GM03348 (cell line): ENCODE measurements at regions not wholly inside any gene's neighbourhood (a gene's known extent, or its start where the extent isn't known, plus 50 kb on each side); places are given as distances from the start of the nearest gene placed in this dataset.

Experiments
- DNase-seq: peaks from one replicate; pipeline ENCODE4 v3.0.0; 2012; ENCODE audit warnings: low spot score

DNA sequence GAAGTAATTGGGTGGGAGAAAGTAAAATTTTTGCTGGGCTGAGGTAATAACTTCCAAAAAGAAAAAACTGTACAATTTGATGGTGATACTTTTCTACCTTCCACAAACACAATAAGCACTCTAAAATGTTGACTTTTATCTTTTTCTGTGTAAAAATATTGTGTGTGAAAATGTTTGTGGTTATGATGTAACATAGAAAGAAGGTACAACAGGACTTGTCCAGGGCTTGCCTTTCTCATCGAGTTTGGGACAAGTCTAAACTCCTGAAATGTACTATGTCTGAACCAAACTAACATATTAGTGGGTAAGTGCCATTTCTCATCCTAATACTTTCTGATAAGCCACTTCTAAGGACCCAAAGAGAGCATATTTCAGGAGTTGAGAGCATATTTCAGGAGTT, 174.2 kb upstream of the PDGFD start:
- DNase-seq: peak; percentile 24

DNA sequence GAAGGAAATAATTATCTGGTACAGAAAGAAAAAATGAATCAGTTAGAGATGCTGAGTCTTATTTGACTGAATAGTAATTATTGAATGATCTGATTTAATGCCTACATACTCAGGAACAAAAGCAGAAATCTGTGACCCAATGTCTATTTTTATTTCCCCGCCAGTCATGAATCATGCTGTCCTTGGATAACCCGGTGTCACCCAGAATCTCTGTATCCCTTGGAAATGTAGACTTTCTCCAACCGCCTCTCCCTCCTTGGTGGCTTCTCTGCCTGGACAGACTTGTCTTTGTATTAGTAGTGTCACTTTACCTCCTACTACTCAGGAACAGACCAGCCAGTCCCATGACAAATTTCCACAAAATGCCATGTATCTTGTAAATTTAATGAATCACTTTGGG, 173.3 kb upstream of the PDGFD start:
- no peak for DNase-seq

DNA sequence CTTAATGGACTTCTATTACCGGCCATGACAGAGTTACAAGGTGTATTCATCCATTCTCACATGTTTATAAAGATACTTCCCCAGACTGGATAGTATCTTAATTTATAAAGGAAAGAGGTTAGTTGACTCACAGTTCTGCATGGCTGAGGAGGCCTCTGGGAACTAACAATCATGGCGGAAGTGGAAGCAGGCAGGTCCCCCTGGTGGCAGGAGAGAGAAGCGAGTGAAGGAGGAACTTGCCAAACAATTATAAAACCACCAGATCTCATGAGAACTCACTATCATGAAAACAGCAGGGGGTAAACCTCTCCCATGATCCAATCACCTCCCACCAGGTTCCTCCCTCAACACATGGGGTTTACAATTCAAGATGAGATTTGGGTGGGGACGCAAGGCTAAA, 170.0 kb upstream of the PDGFD start:
- no peak for DNase-seq

DNA sequence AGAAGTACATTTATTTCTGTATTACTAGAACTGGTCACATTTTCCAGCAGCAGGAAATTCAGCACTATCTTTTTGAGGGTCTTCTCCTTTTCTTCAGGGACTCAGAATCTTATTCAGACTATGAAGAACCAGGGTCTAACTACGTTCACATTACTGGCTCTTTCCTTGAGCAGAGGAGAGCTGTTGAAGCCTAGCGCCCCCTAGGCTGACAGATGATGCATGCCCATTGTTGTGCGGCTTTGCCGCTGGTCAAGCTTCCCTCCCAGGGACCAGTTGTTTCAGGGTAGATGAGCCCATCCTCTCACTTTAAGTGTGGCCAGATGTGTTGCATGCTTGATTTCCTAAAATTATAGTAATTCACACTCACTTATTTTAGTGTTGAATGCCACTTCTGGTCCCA, 168.2 kb upstream of the PDGFD start:
- DNase-seq: no peak

DNA sequence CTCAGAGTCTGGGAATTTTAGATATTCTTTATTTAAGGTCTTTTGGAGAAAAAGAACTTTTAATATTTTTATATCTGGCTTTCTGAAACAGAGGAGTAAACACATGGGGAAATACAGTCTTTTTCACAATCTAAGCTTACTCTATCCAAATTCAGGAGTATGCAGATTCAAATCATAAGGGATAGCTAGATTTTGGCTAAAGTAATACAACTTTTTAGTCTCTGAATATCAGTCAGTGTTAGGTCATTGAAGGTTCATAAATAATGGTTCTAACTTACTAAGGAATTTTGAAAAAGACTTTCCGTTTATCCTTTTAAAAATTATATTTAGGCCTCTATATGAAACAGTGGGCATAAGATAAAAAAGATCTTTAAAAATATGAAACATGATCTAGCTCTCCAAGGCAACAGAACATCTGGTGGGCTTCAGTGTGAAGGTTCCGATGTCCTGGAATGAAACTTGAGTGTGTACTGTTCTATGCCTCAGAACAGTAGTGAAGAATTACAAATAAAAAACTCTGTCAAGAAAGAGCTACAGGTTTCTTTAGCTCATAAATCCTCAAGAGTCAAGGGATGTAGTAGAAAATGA, 165.2 kb upstream of the PDGFD start:
- DNase-seq: no peak

DNA sequence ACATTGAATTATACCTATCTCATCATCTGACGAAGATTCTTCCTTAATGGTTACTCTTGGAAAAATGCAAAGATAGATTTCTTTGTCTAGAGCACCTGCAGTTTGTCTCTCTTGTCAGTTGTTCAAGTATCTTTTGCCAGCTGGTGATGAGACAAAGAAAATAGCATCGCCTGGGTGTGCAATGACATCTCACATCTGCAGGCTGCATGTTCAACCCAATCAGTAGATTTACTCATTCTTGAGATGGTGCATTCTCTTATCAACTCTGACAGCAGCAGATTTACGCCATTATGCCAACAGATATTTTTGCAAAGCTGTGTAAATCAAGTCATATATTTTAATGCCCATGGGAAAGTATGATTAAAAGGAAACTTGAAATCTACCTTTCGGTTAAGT, 164.6 kb upstream of the PDGFD start:
- DNase-seq: no peak

DNA sequence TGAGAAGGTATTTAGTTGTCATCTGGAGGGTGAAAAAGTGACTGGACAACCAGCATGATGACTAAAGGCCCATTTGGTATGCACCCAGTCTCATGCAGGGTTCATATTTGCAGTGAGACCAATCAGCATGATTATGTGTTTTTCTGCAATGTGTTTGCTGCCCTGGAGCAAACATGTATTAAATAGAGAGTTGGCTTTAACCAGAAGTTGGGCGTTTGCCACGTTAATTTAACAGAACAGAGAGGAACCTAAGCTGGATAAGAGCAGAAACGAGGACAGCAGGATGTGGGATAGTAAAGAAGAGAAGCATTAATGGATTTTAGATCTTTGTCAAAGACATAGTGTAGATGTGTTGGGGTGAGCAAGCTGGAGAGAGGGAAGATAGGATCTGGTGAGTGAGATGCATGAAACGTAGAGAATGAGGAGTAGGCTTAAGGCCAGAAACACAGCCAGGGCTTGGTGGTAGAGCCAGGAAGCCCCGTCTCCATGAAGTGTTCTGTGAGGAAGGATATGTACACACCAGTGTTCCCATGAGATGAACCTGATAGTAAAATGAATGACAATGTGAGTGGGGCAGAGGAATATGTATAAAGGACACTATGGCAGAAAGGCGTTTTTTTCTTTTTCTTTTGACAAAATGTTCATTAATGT, 164.0 kb upstream of the PDGFD start:
- no peak for DNase-seq

DNA sequence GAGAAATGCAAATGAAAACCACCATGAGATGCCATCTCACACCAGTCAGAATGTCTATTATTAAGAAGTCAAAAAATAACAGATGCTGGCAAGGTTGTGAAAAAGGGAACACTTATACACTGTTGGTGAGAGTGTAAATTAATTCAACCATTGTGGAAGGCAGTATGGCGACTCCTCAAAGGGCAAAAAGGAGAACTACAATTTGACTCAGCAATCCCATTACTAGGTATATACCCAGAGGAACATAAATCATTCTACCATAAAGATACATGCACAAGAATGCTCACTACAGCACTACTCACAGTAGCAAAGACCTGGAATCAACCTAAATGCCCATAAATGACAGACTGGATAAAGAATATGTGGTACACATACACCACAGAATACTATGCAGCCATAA, 161.1 kb upstream of the PDGFD start:
- DNase-seq: no peak

DNA sequence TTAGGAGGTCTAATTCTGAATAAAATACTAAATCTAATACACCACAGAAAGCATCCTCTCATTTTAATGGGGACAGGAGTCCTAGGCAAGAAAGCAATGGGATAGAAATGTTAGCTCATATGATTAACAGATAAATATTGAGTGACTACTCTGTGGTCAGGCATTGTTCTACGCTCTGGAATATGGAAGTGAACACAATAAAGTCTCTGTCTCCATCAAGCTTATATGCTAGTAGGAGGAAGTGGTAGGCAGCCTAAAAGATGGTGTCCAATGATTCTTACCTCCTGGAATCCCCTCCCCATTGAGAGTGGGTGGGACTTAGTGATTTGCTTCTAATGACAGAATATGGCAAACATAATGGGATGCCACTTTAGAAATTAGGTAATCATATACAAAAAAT, 160.3 kb upstream of the PDGFD start:
- DNase-seq: no peak

DNA sequence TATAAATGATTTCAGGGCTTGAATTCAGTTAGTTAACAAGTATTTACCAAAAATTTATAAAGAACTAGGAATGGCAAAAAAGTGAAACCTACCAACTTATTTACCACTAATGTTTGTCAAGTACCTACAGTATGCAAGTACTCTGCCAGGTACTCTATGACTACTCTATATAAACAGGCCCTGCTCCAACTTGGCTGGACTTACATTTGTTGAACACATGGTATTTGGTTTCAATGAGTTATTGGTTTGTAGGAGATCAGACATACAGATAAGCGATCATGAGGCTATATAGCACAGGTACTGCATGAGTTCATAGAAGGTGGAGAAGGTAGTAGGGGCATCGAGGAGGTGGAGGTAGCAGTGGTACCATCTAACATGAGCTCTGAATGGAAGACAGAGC, 159.9 kb upstream of the PDGFD start:
- no peak for DNase-seq

DNA sequence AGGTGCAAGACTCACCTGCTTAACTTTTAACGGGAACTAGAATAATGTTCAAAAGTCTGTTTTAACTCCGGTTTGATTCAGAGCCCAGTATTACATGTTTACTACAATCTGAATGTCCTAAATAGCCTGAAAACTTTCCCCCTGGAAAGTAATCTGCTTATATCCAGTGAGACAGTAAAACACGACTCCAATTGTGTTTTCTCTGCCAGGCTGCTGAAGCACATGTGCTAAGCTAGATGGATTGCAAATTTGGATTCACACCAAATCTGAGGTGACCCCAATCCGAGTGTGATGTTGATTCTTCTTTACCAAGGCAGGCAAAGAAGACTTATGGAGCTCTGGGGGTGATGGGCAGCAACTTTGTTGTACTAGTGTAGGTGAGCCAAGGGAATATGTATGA, 158.7 kb upstream of the PDGFD start:
- no peak for DNase-seq

DNA sequence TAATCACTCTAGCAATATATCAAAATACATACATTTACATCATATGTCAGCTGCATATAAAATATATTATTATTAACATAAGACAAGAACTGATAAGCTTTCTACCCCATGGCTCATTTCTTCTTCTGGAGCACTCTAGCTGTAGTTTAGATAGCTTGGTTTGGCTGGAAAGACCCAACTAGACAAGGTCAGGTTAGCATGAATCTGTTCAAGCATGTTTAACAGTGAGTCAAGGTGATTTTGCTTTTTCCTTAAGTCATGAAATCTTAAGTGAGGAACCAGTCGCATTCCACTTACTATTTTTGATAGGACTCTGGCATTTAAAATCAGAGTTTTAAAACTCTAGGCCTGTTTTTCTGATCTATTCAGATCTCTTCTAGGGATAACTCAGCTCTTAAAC, 157.0 kb upstream of the PDGFD start:
- DNase-seq: no peak

DNA sequence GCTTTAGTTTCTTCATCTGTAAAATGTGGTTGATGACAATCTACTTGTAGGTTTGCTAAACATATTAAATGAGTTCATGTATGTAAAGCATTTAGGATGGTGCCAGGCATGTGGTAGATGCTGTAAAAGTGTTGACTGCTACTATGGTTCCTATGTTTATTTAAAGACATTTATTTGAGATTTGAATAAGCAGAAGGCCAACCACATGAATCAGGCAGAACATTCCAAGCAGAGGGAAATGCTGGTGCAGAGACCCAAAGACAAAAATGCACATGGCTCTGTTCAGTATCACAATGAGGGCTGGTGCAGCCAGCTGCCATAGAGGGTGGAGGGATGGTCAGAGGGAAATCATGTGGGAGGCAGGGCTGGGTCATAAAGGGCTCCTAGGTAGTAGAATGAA, 156.2 kb upstream of the PDGFD start:
- no peak for DNase-seq

DNA sequence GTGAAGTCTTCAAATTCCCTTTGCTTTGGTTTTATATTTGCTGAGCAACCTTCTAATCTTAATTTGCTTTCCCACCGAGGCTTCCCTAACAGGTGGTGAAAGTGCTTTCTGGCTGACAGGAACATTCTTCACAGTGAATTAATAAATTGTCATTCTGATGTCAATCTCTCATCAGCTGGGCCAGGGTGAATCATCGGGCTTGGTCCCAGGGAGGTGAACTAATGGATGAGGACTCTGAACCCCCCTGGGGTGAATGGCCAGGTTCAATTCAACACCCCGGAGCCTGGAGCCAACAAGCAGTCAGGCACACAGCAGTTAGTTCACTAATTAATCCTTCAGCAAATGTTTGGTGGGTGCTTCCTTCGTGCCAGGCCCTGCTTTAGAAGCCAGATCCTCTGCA, 155.4 kb upstream of the PDGFD start:
- DNase-seq: no peak

DNA sequence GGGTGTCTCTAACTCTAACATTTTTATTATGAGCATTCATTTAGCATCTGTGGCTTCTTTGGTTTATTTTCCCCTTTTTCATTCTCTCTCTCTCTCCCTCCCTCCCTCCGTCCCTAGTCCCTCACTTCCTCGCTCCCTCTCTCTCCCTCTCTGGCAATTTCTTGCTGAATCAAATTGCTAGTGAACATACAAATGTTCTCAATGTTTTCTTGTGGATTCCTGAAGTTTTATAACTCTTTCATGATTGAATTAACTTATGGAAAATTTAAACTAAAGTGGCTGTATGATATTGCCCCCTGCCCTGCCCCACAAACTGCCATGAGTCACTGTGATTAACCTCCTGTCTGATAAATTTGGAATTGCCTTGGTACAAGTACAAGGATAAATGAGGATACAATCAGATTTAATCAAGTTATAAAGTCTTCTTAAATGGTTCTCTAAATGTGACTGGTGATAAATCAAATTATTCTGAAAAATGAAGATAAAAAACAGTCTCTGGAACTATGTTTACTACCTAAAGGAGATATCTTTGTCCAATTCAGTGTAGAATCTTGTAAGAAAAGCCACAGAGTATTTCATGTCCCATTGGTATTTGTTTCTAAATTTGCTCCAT, 143.0 kb upstream of the PDGFD start:
- DNase-seq: no peak

DNA sequence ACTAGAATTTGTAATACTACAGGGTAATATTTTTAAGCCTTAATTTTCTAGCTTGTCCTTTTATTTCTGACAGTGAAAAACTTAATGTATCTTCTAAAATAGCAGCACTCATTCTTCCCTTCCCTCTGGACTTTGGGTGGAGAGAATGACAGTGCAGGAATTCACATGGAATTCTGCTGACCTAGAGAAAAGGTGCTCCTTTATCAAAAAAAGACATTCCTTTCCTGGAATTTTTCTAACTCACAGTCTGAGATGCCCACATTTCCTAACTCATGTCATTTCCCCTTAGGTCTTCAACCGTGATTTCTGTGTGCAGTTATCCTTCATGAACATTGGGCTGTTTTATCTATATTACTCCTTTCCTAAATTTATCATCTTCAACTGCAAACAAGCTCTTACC, 137.8 kb upstream of the PDGFD start:
- DNase-seq: no peak

DNA sequence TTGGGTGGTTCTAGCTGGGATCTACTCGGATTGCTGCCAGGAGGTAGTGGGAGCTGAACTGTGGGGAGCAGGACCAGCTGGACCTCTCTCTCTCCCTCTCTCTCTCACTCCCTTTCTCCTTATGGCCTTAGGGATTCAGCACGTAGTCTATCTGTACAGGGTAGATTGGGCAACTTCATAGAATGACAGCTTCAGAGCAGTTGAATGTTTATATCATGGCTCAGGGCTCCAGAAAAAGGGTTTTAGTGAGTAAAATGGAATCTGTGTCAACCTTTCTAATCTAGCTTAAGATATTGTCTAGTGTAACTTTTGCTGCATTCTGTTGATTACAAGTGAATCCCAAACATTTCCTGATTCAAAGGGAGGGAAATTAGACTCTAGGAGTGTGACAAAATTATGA, 127.7 kb upstream of the PDGFD start:
- no peak for DNase-seq

DNA sequence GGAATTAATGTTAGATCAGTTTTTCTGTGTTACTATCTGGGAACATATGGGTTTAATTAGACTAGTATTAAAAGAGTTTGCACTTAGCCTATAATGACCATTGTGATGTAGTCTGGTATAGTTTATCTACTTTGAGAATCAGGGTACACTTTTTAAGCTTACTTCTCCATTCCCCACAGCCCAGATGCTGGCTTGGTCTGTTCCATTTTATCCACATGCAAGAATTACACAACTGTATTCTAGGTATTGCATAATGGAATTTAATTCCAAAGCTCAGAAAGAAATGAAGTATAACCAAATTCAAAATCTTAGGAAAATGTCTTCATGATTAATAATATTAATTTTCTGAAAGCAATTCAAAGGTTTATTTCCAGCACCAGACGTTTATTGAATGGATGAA, 122.2 kb upstream of the PDGFD start:
- DNase-seq: no peak

DNA sequence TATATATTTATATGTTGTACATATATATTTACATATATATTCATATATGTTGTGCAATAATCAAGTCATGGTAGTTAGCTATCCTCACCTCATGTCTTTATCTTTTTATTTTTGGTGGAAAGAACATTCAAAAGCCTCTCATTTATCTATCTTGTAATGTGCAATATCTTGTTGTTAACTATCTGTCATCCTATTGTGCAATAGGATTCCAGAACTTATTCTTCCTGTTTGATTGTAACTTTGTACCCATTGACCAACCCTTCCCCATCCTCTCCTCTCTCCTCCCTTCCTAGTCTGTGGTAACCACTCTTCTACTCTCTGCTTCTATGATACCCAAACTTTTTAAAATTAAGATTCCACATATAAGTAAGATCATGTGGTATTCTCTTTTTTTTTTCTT, 115.6 kb upstream of the PDGFD start:
- DNase-seq: no peak

DNA sequence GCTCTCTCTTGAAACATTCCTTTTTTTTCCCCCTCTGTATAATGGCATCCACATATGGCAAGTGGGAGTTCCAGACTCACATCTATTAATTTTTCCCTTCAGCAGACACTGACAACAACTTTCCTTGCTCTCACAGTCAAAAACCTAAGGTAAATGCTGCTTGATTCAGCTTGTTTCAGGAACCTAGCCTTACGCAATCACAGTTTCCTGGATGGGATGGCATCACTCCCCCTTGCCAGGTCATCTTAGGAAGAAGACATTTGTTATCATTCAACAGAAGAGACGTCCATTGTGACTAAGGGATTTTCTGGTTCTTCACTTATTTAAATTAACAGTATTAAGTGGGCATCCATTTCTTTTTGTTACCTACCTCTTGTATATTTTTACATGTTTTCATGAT, 112.0 kb upstream of the PDGFD start:
- no peak for DNase-seq

DNA sequence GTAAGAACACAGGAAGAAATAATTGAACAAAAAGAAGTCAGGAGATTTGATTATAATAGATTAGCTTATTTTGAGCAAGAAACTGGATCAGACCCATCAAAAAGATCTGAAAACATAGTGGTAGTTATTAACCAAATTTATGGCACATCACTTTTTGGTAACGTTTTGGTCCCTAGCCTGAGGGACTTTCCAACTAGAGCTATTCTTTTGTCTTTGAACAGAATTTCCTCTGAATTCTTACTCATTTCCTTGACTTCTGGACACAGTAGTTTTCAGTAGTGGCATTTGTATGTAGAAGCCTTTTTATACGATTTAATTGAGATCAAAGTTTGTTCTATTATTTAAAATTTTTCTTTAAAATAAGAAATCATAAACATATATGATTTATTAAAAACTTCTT, 96.5 kb upstream of the PDGFD start:
- DNase-seq: no peak

DNA sequence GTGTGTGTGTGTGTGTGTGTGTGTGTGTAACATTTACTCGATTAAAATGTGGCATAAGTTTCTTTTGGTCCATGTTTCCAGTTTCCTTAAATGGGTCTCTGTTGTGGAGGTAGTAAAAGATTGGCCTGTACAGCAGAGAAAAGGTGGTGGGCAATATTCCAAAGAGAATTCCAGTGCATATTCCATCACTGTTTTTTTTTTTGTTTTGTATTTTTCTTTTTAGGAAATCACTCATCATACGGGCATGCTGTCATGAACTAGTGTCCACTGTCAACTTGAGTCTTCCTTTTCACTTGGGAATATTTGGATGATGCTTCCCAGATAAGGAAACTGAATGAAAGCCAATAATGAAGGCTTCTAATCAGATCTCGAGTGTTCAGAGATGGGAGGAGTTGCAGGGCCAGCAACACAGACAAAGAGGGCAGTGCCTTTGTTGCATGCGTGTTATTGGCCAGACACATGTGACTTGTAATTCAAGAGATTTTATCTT, 95.2 kb upstream of the PDGFD start:
- no peak for DNase-seq

DNA sequence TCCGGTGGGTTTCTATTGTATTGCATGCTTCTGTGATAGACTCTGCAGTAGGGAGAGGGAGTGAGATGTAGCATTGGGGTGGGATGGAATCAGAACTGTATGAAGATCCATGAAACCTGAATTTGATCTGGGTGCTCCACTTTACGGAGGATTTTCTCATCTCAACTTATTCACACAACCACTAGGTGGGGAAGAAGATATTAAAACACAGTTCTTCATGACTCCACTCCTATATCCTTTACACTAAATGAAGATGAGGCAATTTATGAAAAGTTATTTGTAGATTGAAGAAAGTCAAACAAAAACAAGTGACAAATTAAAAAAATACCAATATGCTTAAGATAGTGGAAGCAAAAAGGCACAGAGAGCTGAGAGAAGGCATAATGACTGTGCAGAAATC, 92.6 kb upstream of the PDGFD start:
- DNase-seq: no peak

DNA sequence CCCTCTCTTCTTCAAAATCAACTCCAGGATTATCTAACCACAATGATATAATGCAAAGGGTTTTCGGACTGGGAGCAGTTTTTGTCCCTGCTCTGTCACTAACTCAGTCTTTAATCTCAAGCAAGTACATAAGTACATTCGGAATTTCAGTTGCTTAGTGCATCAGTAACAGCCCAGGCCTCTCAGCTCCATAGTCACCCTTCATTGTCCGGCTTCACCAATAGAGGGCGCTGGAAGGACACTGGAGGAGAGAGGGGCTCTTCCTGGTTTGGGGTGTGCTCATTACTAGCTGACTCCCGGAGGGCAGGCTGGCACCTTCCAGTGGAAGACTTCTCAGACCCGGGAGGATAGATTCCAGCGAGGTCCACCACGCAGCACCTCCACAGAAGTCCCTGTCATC, 90.4 kb upstream of the PDGFD start:
- peak; percentile 3 for DNase-seq
